Neural progenitor cell (in vitro differentiated cells): ENCODE measurements at regions not wholly inside any gene's neighbourhood (a gene's known extent, or its start where the extent isn't known, plus 50 kb on each side); places are given as distances from the start of the nearest gene placed in this dataset.

Experiments
- DNase-seq: peaks from one replicate; pipeline ENCODE4 v3.0.0-alpha.2; 2016; ENCODE audit warnings: low spot score
- H2AFZ ChIP-seq: fragments of 200-600 bp; sonication (generic); replicated peaks from 2 replicates; pipeline ENCODE4 v1.6.1; 2016; ENCODE audit warnings: antibody characterized with exemption
- H3F3A ChIP-seq: fragments of 200-600 bp; sonication (generic); 2 replicates; pipeline ENCODE4 v1.6.1; 2016; ENCODE audit warnings: antibody characterized with exemption, low read depth
- H3K27ac ChIP-seq: fragments of 200-600 bp; sonication (generic); 2 replicates; pipeline ENCODE4 v1.5.1; 2016; ENCODE audit warnings: mild to moderate bottlenecking
- H3K27me3 ChIP-seq: fragments of 200-600 bp; sonication (generic); 2 replicates; pipeline ENCODE4 v1.6.1; 2016; ENCODE audit warnings: mild to moderate bottlenecking, moderate library complexity
- H3K36me3 ChIP-seq: fragments of 200-600 bp; sonication (generic); 2 replicates; pipeline ENCODE4 v1.5.1; 2016
- H3K4me1 ChIP-seq: fragments of 200-600 bp; sonication (generic); 2 replicates; pipeline ENCODE4 v1.6.1; 2016; ENCODE audit warnings: mixed run types
- H3K4me2 ChIP-seq: fragments of 200-600 bp; sonication (generic); 2 replicates; pipeline ENCODE4 v1.6.1; 2016
- H3K4me3 ChIP-seq: fragments of 200-600 bp; sonication (generic); 2 replicates; pipeline ENCODE4 v1.5.1; 2016
- H3K79me2 ChIP-seq: fragments of 200-600 bp; sonication (generic); 2 replicates; pipeline ENCODE4 v1.6.1; 2016; ENCODE audit warnings: low read depth
- H3K9ac ChIP-seq: fragments of 200-600 bp; sonication (generic); 2 replicates; pipeline ENCODE4 v1.6.1; 2016
- H3K9me3 ChIP-seq: fragments of 200-600 bp; sonication (generic); 2 replicates; pipeline ENCODE4 v1.5.1; 2016; ENCODE audit warnings: low read depth
- H4K20me1 ChIP-seq: fragments of 200-600 bp; sonication (generic); 2 replicates; pipeline ENCODE4 v1.6.1; 2016; ENCODE audit warnings: low read depth
- H3K27ac Mint-ChIP-seq: 3 replicates; pipeline ENCODE4 v1.8.0; 2021; ENCODE audit warnings: mixed read lengths
- H3K27me3 Mint-ChIP-seq: 2 replicates; pipeline ENCODE4 v1.8.0; 2022; ENCODE audit warnings: low read depth, mild to moderate bottlenecking, inconsistent platforms, moderate library complexity, mixed read lengths; ENCODE audit not compliant: insufficient read depth
- H3K36me3 Mint-ChIP-seq: 3 replicates; pipeline ENCODE4 v1.8.0; 2021; ENCODE audit warnings: mixed read lengths
- H3K4me1 Mint-ChIP-seq: 3 replicates; pipeline ENCODE4 v1.8.0; 2021; ENCODE audit warnings: mixed read lengths
- H3K4me3 Mint-ChIP-seq: 3 replicates; pipeline ENCODE4 v1.8.0; 2021; ENCODE audit warnings: mild to moderate bottlenecking, moderate library complexity, mixed read lengths
- H3K9me3 Mint-ChIP-seq: 3 replicates; pipeline ENCODE4 v1.8.0; 2020; ENCODE audit warnings: mixed read lengths
- CTCF ChIP-seq: fragments of 200-600 bp; sonication (generic); IDR thresholded peaks from 2 replicates; pipeline ENCODE4 v1.5.1; 2017; ENCODE audit warnings: antibody characterized with exemption, mild to moderate bottlenecking
- EZH2 ChIP-seq: fragments of 200-600 bp; sonication (generic); IDR thresholded peaks from 2 replicates; pipeline ENCODE4 v1.6.1; 2017; ENCODE audit warnings: antibody characterized with exemption, mild to moderate bottlenecking, moderate library complexity
- EZH2phosphoT487 ChIP-seq: fragments of 200-600 bp; sonication (generic); IDR thresholded peaks from 2 replicates; pipeline ENCODE4 v1.6.1; 2017; ENCODE audit warnings: antibody characterized with exemption

DNA sequence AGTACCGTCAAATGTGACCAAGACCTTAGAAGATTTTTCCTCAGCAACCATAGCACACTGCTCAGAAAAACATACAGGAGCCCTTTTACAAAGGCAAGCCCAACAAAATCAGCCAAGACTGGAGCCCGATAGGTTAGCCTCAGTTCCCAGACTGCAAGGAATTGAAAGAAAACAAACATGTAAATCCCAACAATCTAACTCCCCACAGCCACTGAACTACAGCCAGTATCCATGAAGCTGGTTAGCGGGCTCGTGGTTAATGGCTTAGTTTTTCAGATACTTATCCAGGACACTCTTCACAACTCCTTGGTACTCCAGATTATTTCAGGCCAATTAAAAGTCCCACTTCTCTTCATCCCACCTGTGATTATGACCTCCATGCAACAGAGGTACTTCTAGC is 201.6 kb downstream of the IPMK start:
- Histone ChIP-seq H4K20me1 (no peaks in the 10 kb centered on the region), H3K4me1 (peaks cover 9% of the 10 kb centered on the region), H3K4me3 (no peak overlapping the region), H3F3A (no peaks in the 10 kb centered on the region), H3K27me3 (no peaks in the 10 kb centered on the region), H2AFZ (peak overlapping the region; percentile 57), H3K9ac (no peak overlapping the region), H3K79me2 (no peaks in the 10 kb centered on the region), H3K9me3 (no peaks in the 10 kb centered on the region), H3K36me3 (no peaks in the 10 kb centered on the region), H3K27ac (no peak overlapping the region), H3K4me2 (no peak overlapping the region)
- Mint-ChIP-seq H3K9me3 (no peaks in the 10 kb centered on the region), H3K36me3 (no peaks in the 10 kb centered on the region), H3K4me3 (no peak overlapping the region), H3K4me1 (peaks cover 13% of the 10 kb centered on the region), H3K27me3 (peaks cover 2% of the 10 kb centered on the region), H3K27ac (no peak overlapping the region)
- DNase-seq, result no peak
- no peak for TF ChIP-seq EZH2phosphoT487
- TF ChIP-seq CTCF, result no peak
- no peak for TF ChIP-seq EZH2

- no peak overlapping the region for H3K4me3 Mint-ChIP-seq
- no peaks in the 10 kb centered on the region for H3K9me3 Mint-ChIP-seq
- Histone ChIP-seq H3K4me3 (no peak overlapping the region), H3K9me3 (no peaks in the 10 kb centered on the region), H2AFZ (peak overlapping the region; percentile 57), H3K79me2 (no peaks in the 10 kb centered on the region), H3K4me1 (peaks cover 9% of the 10 kb centered on the region), H3K4me2 (peak overlapping the region; percentile 18), H3K36me3 (no peaks in the 10 kb centered on the region), H3K27ac (no peak overlapping the region), H3K27me3 (no peaks in the 10 kb centered on the region), H3F3A (no peaks in the 10 kb centered on the region), H4K20me1 (no peaks in the 10 kb centered on the region), H3K9ac (no peak overlapping the region)
- peaks cover 2% of the 10 kb centered on the region for H3K27me3 Mint-ChIP-seq
- H3K27ac Mint-ChIP-seq, result no peak overlapping the region
- DNase-seq, result no peak
- H3K36me3 Mint-ChIP-seq, result no peaks in the 10 kb centered on the region
- TF ChIP-seq CTCF (no peak), EZH2phosphoT487 (no peak), EZH2 (no peak)
- H3K4me1 Mint-ChIP-seq, result peaks cover 13% of the 10 kb centered on the region
Measured at GRCh38 chr10:58065529-58065815, 202.2 kb downstream of the IPMK start.

DNA sequence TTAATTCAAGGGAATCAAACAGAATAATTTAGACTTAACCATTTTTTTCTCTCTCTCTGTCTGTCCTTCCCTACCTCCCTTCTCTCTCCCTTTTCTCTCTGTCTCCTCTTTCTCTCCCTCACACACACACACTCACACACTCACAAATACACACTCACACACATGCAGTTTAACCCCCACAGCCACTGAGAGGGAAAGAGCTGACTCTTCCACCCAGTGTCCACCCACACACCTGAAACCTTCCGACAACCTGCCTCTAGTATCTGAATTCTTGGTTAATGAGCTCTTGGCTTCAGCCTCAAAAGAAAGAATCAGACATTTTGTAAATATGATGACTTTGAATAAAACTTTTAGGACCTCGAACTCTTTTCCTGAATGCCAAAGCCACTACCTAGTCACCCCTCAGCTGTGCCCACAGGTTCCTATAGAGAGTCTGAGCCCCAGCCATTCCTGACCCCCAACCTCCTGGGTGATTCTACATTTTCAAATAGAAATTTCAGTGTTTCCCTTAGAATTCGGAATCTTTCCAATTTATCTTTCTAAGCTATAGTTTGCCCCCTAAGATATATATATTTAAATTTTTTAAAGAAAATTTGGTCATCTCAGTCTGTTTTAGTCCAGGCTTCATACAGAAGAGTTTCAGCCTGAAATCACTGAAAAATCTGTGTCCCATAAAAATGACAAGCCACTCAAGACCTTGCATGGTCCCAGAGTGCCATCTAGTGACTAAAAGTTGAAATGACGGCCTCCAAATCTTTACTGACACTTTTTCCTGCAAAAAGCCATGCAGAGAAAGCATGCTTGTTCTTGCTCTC is 202.8 kb downstream of the IPMK start:
- Mint-ChIP-seq H3K27me3 (peaks cover 2% of the 10 kb centered on the region), H3K36me3 (no peaks in the 10 kb centered on the region), H3K9me3 (no peaks in the 10 kb centered on the region), H3K4me1 (peaks cover 13% of the 10 kb centered on the region), H3K4me3 (no peak overlapping the region), H3K27ac (no peak overlapping the region)
- Histone ChIP-seq H3K4me1 (peaks cover 9% of the 10 kb centered on the region), H3K9ac (no peak overlapping the region), H4K20me1 (no peaks in the 10 kb centered on the region), H3K27ac (no peak overlapping the region), H3K79me2 (no peaks in the 10 kb centered on the region), H3F3A (no peaks in the 10 kb centered on the region), H3K4me3 (no peak overlapping the region), H3K27me3 (no peaks in the 10 kb centered on the region), H3K9me3 (no peaks in the 10 kb centered on the region), H3K36me3 (no peaks in the 10 kb centered on the region), H2AFZ (peak overlapping the region; percentile 57), H3K4me2 (no peak overlapping the region)
- TF ChIP-seq EZH2 (no peak), EZH2phosphoT487 (no peak), CTCF (peak; percentile 81)
- peak; percentile 65 for DNase-seq
